Right lobe of liver (tissue), 6 donors: ENCODE measurements at regions not wholly inside any gene's neighbourhood (a gene's known extent, or its start where the extent isn't known, plus 50 kb on each side); places are given as distances from the start of the nearest gene placed in this dataset.
"Not testable (repeated sequence)": the region's sequence is repeated elsewhere in the genome, so short reads cannot be mapped to it uniquely, and the experiment has no call there.

Experiments used
- ATAC-seq, 4 donors: fragments of 200-7000 bp; cut with Tn5 transposase; one replicate each; pipeline ENCODE4 v1.9.1; 2020; ENCODE audit warnings: mild to moderate bottlenecking in 4 of 4, moderate library complexity in 4 of 4
- DNase-seq, 3 donors: peaks; one replicate each; pipeline ENCODE4 v3.0.0-alpha.2; 2020
- H3K27ac ChIP-seq, 3 donors: fragments of 200-600 bp; one replicate each; pipeline ENCODE4 v1.8.0; 2022
- H3K27me3 ChIP-seq, 2 donors: fragments of 200-600 bp; one replicate each; pipeline ENCODE4 v1.8.0; 2022
- H3K36me3 ChIP-seq, 4 donors: fragments of 200-600 bp; sonication (generic) in 1 of 4; one replicate each; pipeline versions ENCODE4 v1.5.1 to v1.8.0; 2017 to 2022; ENCODE audit warnings: control low read depth in 1 of 4
- H3K4me1 ChIP-seq, 4 donors: fragments of 200-600 bp; sonication (generic) in 1 of 4; one replicate each; pipeline versions ENCODE4 v1.5.1 to v1.8.0; 2017 to 2022; ENCODE audit warnings: control low read depth in 1 of 4
- H3K4me3 ChIP-seq, 3 donors: fragments of 200-600 bp; one replicate each; pipeline ENCODE4 v1.8.0; 2022
- H3K9me3 ChIP-seq, 4 donors: fragments of 200-600 bp; sonication (generic) in 1 of 4; one replicate each; pipeline versions ENCODE4 v1.5.1 to v1.8.0; 2017 to 2022; ENCODE audit warnings: control low read depth in 1 of 4
- POLR2A ChIP-seq: fragments of 450-650 bp; IDR thresholded peaks from one replicate; pipeline ENCODE4 v1.6.1; 2017; ENCODE audit warnings: antibody characterized with exemption, mild to moderate bottlenecking
- WGBS: methylation state at CpG from one replicate; pipeline ENCODE4 v1.1.6; 2018; ENCODE audit warnings: low coverage, low lambda C conversion rate; ENCODE audit not compliant: insufficient coverage; ENCODE audit errors: missing lambda C conversion rate; 5-methylcytosine and 5-hydroxymethylcytosine counted together
- intact Hi-C, 2 donors: fragments of 100-400 bp; cut with DNase I; formaldehyde crosslinking; loops; one replicate each; pipeline versions ENCODE4 v1.11.2 to v1.14.1; 2022
- TF ChIP-seq, protein P1 (sequence below), 4 donors: fragments of 200-600 bp in 3 of 4; fragments of 450-650 bp in 1 of 4; IDR thresholded peaks; one replicate each; pipeline versions ENCODE4 v1.5.1 to v1.8.0; 2016 to 2022; ENCODE audit warnings: antibody characterized with exemption in 4 of 4, mild to moderate bottlenecking in 2 of 4
- donor health status: DM: no; HTN: yes; CAD: no.
- donor health status: DM: no; HTN: no; CAD: no.
- donor health status: DM: no; HTN: no; CAD: no.
- donor health status: DM: no; HTN: yes; CAD: no.
- donor health status: DM: no; HTN: yes; CAD: no.

DNA sequence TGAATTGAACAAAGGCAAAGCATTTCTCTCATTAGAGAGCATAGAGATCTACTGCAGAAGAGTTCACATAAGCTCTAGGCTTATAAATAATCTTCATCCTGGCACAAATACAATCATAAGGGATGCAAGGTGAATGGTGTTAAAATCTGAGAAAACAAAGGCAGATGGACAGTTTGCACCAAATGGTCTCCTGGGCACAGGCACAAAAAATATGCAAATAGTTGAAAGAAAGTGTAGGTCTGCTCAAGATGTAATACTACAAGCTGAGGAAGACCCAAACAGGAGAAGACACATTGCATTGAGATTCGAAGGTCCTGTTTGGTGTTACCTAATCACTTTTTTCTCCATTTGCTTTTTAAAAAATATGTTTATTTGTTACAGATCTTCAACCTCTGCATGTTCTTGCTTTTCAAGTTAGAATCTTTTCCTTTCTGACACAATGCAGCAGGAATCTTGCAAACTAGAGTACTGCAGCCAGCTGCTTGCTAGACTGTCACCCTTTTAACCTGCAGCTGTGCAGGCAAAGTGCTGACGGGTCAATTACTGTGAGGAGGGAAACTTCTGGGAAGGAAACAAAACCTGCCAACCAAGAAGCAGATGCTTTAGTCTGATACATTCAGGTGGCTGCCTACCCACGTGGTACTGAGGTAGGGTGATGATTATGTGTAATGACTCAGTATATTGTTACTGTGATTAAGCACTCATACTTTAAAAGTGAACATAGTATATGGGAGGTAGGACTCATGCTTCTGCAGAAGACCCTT, 1048.6 kb upstream of the SEMA6A start:
- Histone ChIP-seq H3K27ac (no peak overlapping the region), H3K4me3 (no peak overlapping the region), H3K36me3 (no peaks in the 10 kb centered on the region), H3K9me3 (no peaks in the 10 kb centered on the region), H3K4me1 (no peaks in the 10 kb centered on the region), H3K27me3 (no peaks in the 10 kb centered on the region)
- 17% methylated on average over 3 of the region's 3 CpGs for WGBS
- DNase-seq (no peak), ATAC-seq (no peak)
- TF ChIP-seq, protein P1, sequence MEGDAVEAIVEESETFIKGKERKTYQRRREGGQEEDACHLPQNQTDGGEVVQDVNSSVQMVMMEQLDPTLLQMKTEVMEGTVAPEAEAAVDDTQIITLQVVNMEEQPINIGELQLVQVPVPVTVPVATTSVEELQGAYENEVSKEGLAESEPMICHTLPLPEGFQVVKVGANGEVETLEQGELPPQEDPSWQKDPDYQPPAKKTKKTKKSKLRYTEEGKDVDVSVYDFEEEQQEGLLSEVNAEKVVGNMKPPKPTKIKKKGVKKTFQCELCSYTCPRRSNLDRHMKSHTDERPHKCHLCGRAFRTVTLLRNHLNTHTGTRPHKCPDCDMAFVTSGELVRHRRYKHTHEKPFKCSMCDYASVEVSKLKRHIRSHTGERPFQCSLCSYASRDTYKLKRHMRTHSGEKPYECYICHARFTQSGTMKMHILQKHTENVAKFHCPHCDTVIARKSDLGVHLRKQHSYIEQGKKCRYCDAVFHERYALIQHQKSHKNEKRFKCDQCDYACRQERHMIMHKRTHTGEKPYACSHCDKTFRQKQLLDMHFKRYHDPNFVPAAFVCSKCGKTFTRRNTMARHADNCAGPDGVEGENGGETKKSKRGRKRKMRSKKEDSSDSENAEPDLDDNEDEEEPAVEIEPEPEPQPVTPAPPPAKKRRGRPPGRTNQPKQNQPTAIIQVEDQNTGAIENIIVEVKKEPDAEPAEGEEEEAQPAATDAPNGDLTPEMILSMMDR (IDR thresholded peaks at IDR 0.05): no peak
- TF ChIP-seq POLR2A: no peak
- intact Hi-C loops: no loop called here

DNA sequence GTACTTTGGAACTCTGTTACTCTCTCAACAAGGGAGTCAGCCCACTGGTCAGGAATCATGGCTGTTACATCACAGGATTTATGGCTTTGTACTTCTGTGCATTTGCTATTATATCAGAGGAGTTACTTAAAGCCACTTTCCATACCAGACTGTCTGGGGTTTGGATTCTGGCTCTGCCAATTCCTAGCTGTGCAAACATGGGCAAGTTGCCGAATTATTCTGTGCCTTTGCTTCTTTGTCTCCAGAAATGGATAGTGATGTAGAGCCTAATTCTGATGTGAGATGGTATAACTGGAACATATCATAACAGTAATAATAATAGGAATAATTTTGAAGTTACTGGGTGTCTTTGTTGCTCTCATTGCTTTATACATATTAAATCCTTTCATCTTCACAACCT, 1047.3 kb upstream of the SEMA6A start:
- intact Hi-C loops: no loop called here
- Histone ChIP-seq H3K4me3 (no peak overlapping the region), H3K4me1 (no peaks in the 10 kb centered on the region), H3K9me3 (no peaks in the 10 kb centered on the region), H3K27ac (no peak overlapping the region), H3K36me3 (no peaks in the 10 kb centered on the region), H3K27me3 (no peaks in the 10 kb centered on the region)
- DNase-seq (no peak), ATAC-seq (no peak)
- 33% methylated on average over 1 of the region's 1 CpG for WGBS
- TF ChIP-seq, protein P1 (IDR thresholded peaks at IDR 0.05): no peak
- TF ChIP-seq POLR2A: no peak

DNA sequence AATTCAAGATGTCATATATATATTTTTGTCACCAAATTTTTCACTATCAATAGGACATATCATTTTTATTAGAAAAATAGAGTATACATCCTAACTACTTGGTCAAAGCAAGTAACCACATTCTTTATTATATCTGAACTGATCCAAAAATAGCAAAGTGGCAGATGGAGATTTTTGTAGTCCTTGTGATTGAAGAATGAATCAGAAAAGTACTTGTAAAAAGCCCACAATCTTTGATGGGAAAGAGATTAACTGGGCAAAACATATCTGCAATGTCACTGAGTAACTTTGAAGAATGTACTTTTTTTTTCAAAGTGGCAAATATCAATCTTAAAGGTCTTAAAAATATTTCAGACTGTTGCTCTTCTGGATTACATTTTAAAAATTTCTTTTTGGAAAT, 1040.6 kb upstream of the SEMA6A start:
- H3K36me3 ChIP-seq: no peaks in the 10 kb centered on the region
- no peaks in the 10 kb centered on the region for H3K9me3 ChIP-seq
- no peaks in the 10 kb centered on the region for H3K27me3 ChIP-seq
- ATAC-seq (no peak), DNase-seq (no peak)
- no peak for TF ChIP-seq POLR2A
- TF ChIP-seq, protein P1 (IDR thresholded peaks at IDR 0.05): no peak
- intact Hi-C loops: no loop called here
- H3K27ac ChIP-seq: no peak overlapping the region
- no peak overlapping the region for H3K4me3 ChIP-seq
- H3K4me1 ChIP-seq: no peaks in the 10 kb centered on the region

DNA sequence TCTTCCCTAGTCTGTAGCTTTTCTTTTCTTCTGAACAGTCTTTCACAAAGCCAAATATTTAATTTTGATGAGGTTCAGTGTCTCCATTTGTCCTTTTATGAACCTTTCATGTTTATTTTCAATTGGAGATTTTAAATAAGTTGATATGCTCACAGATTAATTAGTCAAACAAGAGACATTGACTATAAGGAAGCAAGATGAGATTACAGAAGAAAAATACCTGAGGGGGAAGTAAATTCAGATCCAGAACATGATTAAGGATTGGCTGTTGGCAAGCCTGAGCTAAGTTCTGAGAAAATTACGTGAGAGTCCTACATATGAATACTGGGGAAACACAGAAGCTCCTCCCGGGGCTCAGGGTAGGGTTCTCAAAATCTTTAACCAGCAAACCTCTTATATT, 1039.8 kb upstream of the SEMA6A start:
- Histone ChIP-seq H3K4me1 (no peaks in the 10 kb centered on the region), H3K27ac (no peak overlapping the region), H3K27me3 (no peaks in the 10 kb centered on the region), H3K4me3 (no peak overlapping the region), H3K9me3 (no peaks in the 10 kb centered on the region), H3K36me3 (no peaks in the 10 kb centered on the region)
- intact Hi-C loops: no loop called here
- 33% methylated on average over 2 of the region's 2 CpGs for WGBS
- no peak for TF ChIP-seq POLR2A
- TF ChIP-seq, protein P1 (IDR thresholded peaks at IDR 0.05): no peak
- no peak for ATAC-seq
- no peak for DNase-seq

DNA sequence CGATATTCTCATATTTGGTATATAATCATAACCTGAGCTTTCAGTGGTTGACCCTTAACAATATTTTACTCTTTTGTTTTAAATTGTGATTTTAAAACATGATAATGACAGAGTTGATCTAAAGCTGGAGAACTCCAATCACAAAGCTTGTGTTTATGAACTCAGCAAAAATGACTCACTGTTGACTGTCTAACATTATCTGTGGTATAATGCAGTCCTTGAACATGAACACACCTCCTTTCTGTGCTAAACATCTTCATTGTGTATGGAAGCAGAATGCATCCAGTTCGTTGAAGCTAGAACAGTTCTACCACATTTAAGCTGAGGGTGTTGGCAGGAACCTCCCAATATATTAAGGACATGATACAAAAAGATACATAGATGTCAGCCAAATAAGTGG, 1030.2 kb upstream of the SEMA6A start:
- no peak overlapping the region for H3K27ac ChIP-seq
- no peak overlapping the region for H3K4me3 ChIP-seq
- intact Hi-C loops: no loop called here
- ATAC-seq: no peak
- WGBS: 73% methylated on average over 2 of the region's 2 CpGs
- no peaks in the 10 kb centered on the region for H3K36me3 ChIP-seq
- no peaks in the 10 kb centered on the region for H3K27me3 ChIP-seq
- no peaks in the 10 kb centered on the region for H3K4me1 ChIP-seq
- no peak for TF ChIP-seq POLR2A
- TF ChIP-seq, protein P1 (IDR thresholded peaks at IDR 0.05): no peak
- no peak for DNase-seq
- H3K9me3 ChIP-seq: no peaks in the 10 kb centered on the region

DNA sequence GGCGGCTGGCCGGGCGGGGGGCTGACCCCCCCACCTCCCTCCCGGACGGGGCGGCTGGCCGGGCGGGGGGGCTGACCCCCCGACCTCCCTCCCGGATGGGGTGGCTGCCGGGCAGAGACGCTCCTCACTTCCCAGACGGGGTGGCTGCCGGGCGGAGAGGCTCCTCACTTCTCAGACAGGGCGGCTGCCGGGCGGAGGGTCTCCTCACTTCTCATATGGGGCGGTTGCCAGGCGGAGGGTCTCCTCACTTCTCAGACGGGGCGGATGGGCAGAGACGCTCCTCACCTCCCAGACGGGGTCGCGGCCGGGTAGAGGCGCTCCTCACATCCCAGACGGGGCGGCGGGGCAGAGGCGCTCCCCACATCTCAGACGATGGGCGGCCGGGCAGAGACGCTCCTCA, 1025.2 kb upstream of the SEMA6A start:
- WGBS: no CpG with 5 or more reads among the region's 36 CpGs
- H3K27me3 ChIP-seq, H3K4me3 ChIP-seq, H3K27ac ChIP-seq, H3K4me1 ChIP-seq, DNase-seq, H3K36me3 ChIP-seq, intact Hi-C loops, ATAC-seq, H3K9me3 ChIP-seq: not testable (repeated sequence)
